GM12892 (cell line): ENCODE measurements at regions not wholly inside any gene's neighbourhood (a gene's known extent, or its start where the extent isn't known, plus 50 kb on each side); places are given as distances from the start of the nearest gene placed in this dataset.

ENCODE experiments used
- POLR2A ChIP-seq: IDR thresholded peaks from 2 replicates; pipeline ENCODE4 v1.6.1; 2011; ENCODE audit warnings: low read depth, low read length, control low read depth
- TAF1 ChIP-seq: IDR thresholded peaks from 2 replicates; pipeline ENCODE4 v1.6.1; 2011; ENCODE audit warnings: low read depth, mild to moderate bottlenecking, control low read depth, low read length, borderline replicate concordance

DNA sequence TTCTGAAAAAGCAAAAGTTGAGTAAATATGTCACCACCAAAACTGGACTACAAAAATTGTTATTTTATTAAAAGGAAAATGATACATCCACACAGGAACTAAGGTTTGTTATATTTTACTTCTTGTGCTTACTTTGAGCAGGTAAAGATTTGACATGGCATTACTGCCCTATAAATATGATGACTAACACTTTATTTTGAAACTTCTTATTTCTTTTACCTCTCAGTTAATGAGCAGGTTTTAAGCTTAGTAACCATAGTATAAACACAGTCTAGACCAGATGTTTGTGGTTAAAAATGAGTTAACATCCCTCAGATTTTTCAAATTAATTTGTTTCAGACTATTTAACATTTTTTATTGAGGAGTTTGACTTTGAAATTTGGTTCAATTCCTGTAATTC lies 862.5 kb upstream of the USP15 start:
- TF ChIP-seq POLR2A (no peak), TAF1 (no peak)
